ENCODE measurements at regions not wholly inside any gene's neighbourhood (a gene's known extent, or its start where the extent isn't known, plus 50 kb on each side); places are given as distances from the start of the nearest gene placed in this dataset.

- TF ChIP-seq CTCF (IDR thresholded peaks at IDR 0.05) (no peak), POLR2A (IDR thresholded peaks at IDR 0.05) (no peak)
Observed at GRCh38 chr2:111633643-111634042, 250.3 kb downstream of the ANAPC1 start.

All from Peyer's patch (tissue), 4 donors.